Pancreas (tissue), 10 donors: ENCODE measurements at regions not wholly inside any gene's neighbourhood (a gene's known extent, or its start where the extent isn't known, plus 50 kb on each side); places are given as distances from the start of the nearest gene placed in this dataset.

ENCODE experiments used
- ATAC-seq, 4 donors: fragments of 200-7000 bp; cut with Tn5 transposase; one replicate each; pipeline versions ENCODE4 v1.8.0 to v1.9.1; 2020; ENCODE audit warnings: mild to moderate bottlenecking in 4 of 4, moderate library complexity in 4 of 4
- DNase-seq, 6 donors: peaks; one replicate each; pipeline ENCODE4 v3.0.0-alpha.2; 2020
- FAIRE-seq: peaks from 2 replicates; lab custom pipeline; 2012; peaks lifted over from hg19 to GRCh38; lab: Jason Lieb, UNC
- H3K27ac ChIP-seq, 4 donors: fragments of 200-600 bp; sonication (generic); 1 replicate in 3 of 4; 2 replicates in 1 of 4; pipeline versions ENCODE4 v1.5.0 to v1.8.0; 2020
- H3K27me3 ChIP-seq, 4 donors: fragments of 200-600 bp; one replicate each; pipeline ENCODE4 v1.8.0; 2021
- H3K36me3 ChIP-seq, 3 donors: fragments of 200-600 bp; sonication (generic) in 1 of 3; one replicate each; pipeline versions ENCODE4 v1.5.0 to v1.8.0; 2020 to 2021
- H3K4me1 ChIP-seq, 3 donors: fragments of 200-600 bp; one replicate each; pipeline ENCODE4 v1.8.0; 2021
- H3K4me3 ChIP-seq, 4 donors: fragments of 200-600 bp; sonication (generic) in 2 of 4; one replicate each; pipeline versions ENCODE4 v1.5.0 to v1.8.0; 2020 to 2021
- H3K9me3 ChIP-seq, 4 donors: fragments of 200-600 bp; one replicate each; pipeline ENCODE4 v1.8.0; 2021
- WGBS, 2 donors: extraction: QIAGEN DNeasy Blood & Tissue Kit; methylation state at CpG; one replicate each; pipeline ENCODE4 v1.1.7; 2013; 5-methylcytosine and 5-hydroxymethylcytosine counted together
- intact Hi-C, 3 donors: fragments of 100-400 bp; cut with DNase I; formaldehyde crosslinking; loops; one replicate each; pipeline versions ENCODE4 v1.11.1 to v1.14.2; 2022
- TF ChIP-seq, protein P1 (sequence below), 4 donors: fragments of 200-600 bp; sonication (generic) in 3 of 4; IDR thresholded peaks; one replicate each; pipeline versions ENCODE4 v1.5.0 to v1.8.0; 2021; ENCODE audit warnings: antibody characterized with exemption in 4 of 4
- donor health status: healthy with polysubstance abuse.
- donor health status: DM: no; HTN: no; CAD: no; lungs with moderate emphysema.
- donor health status: DM: no; HTN: no; CAD: no.
- donor health status: control.
- donor health status: control.
- donor health status: Bipolar disorder and iron deficiency.
- donor health status: DM: yes; HTN: yes; CAD: no.
- donor health status: DM: no; HTN: no; CAD: no.
- donor health status: DM: no; HTN: no; CAD: no.
- donor health status: DM: yes; HTN: yes; CAD: no.

DNA sequence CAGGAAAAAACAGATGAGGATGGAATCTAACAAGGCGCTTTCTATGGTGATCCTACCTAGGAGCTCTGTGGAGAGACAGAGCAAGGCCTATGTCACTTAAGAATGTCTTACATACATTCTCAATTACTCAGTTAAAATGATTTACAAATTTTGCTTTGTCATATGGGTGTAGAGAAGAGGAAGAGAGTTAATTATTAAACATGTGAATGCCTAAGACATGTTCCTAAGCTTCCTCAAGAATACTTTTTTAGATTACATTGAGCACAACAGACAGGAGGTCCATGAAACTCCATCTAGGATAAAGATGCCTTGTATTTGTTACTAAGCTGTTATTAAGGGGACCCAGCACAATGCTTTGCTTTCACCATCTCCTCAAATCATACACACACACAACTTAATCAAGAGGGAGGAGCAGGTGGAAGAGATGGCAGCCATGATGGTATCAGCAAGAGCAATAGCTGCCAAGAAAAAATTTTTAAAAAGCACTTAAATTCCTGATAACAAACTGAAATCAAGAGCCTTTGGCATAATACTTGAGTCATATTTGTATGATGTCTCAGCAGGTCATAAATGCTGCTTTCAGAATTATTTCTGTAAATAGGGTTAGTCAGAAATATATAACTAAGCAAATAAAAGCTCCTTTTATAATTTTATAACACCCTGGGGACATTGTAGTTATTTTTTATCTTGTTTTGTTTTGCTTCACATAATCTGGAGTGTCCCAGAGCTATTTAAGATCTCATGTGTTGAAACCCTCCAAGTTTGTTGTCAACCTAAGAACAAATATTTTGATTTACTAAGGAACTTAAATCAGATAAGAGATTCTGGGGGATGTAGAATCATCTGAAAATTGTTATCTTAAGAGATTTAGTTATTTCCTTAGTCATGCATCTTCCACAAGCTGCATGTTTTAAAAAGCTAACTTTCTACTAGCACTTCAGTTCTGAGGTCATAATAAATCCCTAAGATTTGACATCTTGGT is 70.0 kb upstream of the CD2AP start:
- no peaks in the 10 kb centered on the region for H3K9me3 ChIP-seq
- H3K4me3 ChIP-seq: no peak overlapping the region
- H3K27me3 ChIP-seq: no peaks in the 10 kb centered on the region
- FAIRE-seq (no peak), DNase-seq (no peak), ATAC-seq (peak in 3 of 4 donors; percentile 24 to 35 (median 25))
- no peak overlapping the region for H3K27ac ChIP-seq
- intact Hi-C loops: loop anchor here in 1 of 3 donors (10.0 kb wide), 1 partner anchor 367 kb away; no protein-coding TSS in a partner anchor
- 97 to 100% methylated on average over 1 of the region's 1 CpG for WGBS, 2 donors
- H3K4me1 ChIP-seq: no peaks in the 10 kb centered on the region
- H3K36me3 ChIP-seq: no peaks in the 10 kb centered on the region
- TF ChIP-seq, protein P1, sequence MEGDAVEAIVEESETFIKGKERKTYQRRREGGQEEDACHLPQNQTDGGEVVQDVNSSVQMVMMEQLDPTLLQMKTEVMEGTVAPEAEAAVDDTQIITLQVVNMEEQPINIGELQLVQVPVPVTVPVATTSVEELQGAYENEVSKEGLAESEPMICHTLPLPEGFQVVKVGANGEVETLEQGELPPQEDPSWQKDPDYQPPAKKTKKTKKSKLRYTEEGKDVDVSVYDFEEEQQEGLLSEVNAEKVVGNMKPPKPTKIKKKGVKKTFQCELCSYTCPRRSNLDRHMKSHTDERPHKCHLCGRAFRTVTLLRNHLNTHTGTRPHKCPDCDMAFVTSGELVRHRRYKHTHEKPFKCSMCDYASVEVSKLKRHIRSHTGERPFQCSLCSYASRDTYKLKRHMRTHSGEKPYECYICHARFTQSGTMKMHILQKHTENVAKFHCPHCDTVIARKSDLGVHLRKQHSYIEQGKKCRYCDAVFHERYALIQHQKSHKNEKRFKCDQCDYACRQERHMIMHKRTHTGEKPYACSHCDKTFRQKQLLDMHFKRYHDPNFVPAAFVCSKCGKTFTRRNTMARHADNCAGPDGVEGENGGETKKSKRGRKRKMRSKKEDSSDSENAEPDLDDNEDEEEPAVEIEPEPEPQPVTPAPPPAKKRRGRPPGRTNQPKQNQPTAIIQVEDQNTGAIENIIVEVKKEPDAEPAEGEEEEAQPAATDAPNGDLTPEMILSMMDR (IDR thresholded peaks at IDR 0.05): no peak

GRCh38 chr6:47413752-47414422 is 63.7 kb upstream of the CD2AP start:
- 4 to 9% methylated on average over 4 of the region's 4 CpGs for WGBS, 2 donors

DNA sequence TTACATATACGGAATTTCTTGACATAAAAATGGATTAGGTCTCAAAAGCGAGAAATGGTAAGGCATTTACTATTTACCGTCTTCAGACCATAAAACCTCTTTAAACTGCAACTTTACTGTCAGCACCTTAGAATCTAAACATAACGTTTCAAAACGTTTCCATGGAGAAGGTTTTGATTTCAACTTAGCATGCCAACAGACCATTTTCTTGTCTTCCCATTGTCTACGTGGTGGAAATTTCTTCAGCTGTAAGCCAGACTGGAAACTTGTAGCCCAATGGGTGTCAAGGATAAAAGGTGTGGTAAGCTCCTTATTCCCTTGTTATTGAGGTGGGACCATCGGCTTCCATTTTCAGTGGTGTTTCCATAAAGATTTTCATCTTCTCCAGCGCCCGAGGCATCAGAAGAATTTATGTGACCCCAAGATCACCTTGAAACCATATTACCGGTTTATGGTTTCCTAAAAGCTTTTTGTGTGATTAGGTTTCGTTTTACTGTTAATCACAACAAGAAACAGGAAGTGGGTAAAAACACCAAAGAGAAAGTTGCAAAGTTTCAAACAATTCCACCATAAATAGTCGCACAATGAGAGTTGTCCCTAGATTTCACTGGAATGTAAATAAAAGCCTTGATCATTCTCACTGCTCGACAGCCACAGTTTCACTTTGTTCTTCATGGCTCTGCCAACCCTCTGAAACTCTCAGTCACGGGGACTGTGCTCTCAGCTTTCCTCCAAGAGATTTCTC is 63.0 kb upstream of the CD2AP start:
- DNase-seq (peak in 1 of 6 donors; percentile 41), FAIRE-seq (peak; percentile 13), ATAC-seq (peak; percentile 66 to 72 (median 70))
- TF ChIP-seq, protein P1 (IDR thresholded peaks at IDR 0.05): no peak
- Histone ChIP-seq H3K9me3 (no peaks in the 10 kb centered on the region), H3K36me3 (no peaks in the 10 kb centered on the region), H3K27me3 (no peaks in the 10 kb centered on the region), H3K4me1 (peaks cover 0 to 24% (median 8%) of the 10 kb centered on the region in 3 donors), H3K27ac (peak overlapping the region in 3 of 4 donors; percentile 18 to 82 (median 78)), H3K4me3 (peak overlapping the region; percentile 9 to 37 (median 22))
- intact Hi-C loops: loop anchor here in 1 of 3 donors (10.0 kb wide), 1 partner anchor 60 kb away; the partner anchor contains the start of gene CD2AP
- 7% methylated on average over 14 of the region's 14 CpGs for WGBS, 2 donors

More at GRCh38 chr6:47413752-47414422, 63.7 kb upstream of the CD2AP start:
- Histone ChIP-seq H3K4me3 (peak overlapping the region; percentile 9 to 37 (median 22)), H3K9me3 (no peaks in the 10 kb centered on the region), H3K4me1 (peaks cover 0 to 16% (median 1%) of the 10 kb centered on the region in 3 donors), H3K36me3 (no peaks in the 10 kb centered on the region), H3K27ac (peak overlapping the region in 2 of 4 donors; percentile 78 to 82), H3K27me3 (no peaks in the 10 kb centered on the region)
- DNase-seq: peak in 2 of 6 donors; percentile 20 to 46
- intact Hi-C loops: loop anchor here in 1 of 3 donors (10.0 kb wide), 1 partner anchor 61 kb away; the partner anchor contains the start of gene CD2AP
- TF ChIP-seq, protein P1 (IDR thresholded peaks at IDR 0.05): peak; percentile 58 to 92 (median 88)
- FAIRE-seq: peak; percentile 60
- peak; percentile 84 to 96 (median 94) for ATAC-seq

DNA sequence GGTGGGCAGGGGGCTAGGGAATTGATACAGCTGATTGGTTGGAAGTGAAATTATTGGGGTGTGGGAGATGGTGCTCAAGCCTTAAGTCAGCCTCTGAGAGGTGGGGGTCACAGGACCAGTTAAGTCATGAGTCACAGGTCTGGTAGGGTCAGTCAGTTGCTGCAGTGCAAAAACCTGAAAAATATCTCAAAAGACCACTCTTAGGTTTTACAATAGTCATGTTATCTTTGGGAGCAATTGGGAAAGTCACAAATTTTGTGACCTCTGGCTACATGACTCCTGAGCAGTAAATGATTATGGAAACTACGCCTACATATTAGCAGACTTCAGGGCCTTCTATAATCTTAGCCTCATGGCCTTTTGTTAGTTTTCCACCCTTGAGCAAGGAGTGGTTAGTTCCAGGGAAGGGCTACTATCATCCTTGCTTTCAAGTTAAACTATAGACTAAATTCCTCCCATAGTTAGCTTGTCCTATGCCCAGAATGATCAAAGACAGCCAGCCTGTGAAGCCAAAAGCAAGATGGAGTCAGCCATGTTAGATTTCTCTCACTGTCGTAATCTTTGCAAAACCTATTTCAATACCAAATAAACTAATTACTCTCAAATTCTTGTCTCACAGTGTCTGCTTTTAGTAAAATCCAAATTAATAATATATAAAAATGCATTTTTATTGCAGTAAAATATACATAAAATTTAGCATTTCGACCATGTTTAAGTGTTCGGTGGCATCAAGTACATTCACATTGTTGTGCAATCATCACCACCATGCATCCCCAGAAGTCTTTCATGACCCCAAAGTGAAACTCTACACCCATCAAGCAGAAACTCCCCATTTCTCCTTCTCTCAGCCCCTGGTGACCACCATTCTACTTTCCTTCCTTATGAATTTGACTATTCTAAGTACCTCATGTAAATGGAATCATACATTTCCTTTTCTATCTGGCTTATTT is 60.9 kb upstream of the CD2AP start:
- intact Hi-C loops: loop anchor here in 1 of 3 donors (10.0 kb wide), 1 partner anchor 58 kb away; the partner anchor contains the start of gene CD2AP
- FAIRE-seq: no peak
- no peak overlapping the region for H3K4me3 ChIP-seq

More for the DNA sequence above, 60.9 kb upstream of the CD2AP start:
- no peak for DNase-seq
- whole genome bisulfite sequencing, 2 donors: 99 to 100% methylated on average over 4 of the region's 4 CpGs
- Histone ChIP-seq H3K4me1 (peaks cover 0 to 34% (median 12%) of the 10 kb centered on the region in 3 donors), H3K27ac (no peak overlapping the region), H3K36me3 (no peaks in the 10 kb centered on the region), H3K9me3 (no peaks in the 10 kb centered on the region), H3K27me3 (no peaks in the 10 kb centered on the region)
- no peak for ATAC-seq
- TF ChIP-seq, protein P1 (IDR thresholded peaks at IDR 0.05): no peak
